ENCODE measurements at regions not wholly inside any gene's neighbourhood (a gene's known extent, or its start where the extent isn't known, plus 50 kb on each side); places are given as distances from the start of the nearest gene placed in this dataset.

- H3K27ac ChIP-seq (ENCODE audit: low read depth) = no peak overlapping the region
- H3K4me1 ChIP-seq (ENCODE audit: insufficient read depth) = no peaks in the 10 kb centered on the region
- no peaks in the 10 kb centered on the region for H3K36me3 ChIP-seq (ENCODE audit: insufficient read depth)
- no peak for DNase-seq (ENCODE audit: extremely low spot score)
- no peak overlapping the region for H3K4me3 ChIP-seq (ENCODE audit: low read depth, low read length)
- 67% methylated on average over 4 of the region's 4 CpGs for WGBS
These were observed 106.8 kb downstream of the SEMA6D start for GRCh38 chr15:47824147-47824546.

- no peak overlapping the region for H3K4me3 ChIP-seq (ENCODE audit: low read depth, low read length)
These were observed 112.4 kb downstream of the SEMA6D start for GRCh38 chr15:47829667-47830066.

GRCh38 chr15:47834093-47834492, 116.8 kb downstream of the SEMA6D start:
- 69% methylated on average over 1 of the region's 1 CpG for WGBS
- Histone ChIP-seq H3K4me1 (ENCODE audit: insufficient read depth) (no peaks in the 10 kb centered on the region), H3K36me3 (ENCODE audit: insufficient read depth) (no peaks in the 10 kb centered on the region), H3K27ac (ENCODE audit: low read depth) (no peak overlapping the region), H3K4me3 (ENCODE audit: low read depth, low read length) (no peak overlapping the region)
- DNase-seq (ENCODE audit: extremely low spot score) = no peak

More at GRCh38 chr15:47829667-47830066, 112.4 kb downstream of the SEMA6D start:
- no peak for DNase-seq (ENCODE audit: extremely low spot score)
- no peaks in the 10 kb centered on the region for H3K4me1 ChIP-seq (ENCODE audit: insufficient read depth)
- no peak overlapping the region for H3K27ac ChIP-seq (ENCODE audit: low read depth)
- H3K36me3 ChIP-seq (ENCODE audit: insufficient read depth) = no peaks in the 10 kb centered on the region
- 74% methylated on average over 1 of the region's 1 CpG for WGBS

GRCh38 chr15:47839233-47839825, 122.0 kb downstream of the SEMA6D start:
- Histone ChIP-seq H3K36me3 (ENCODE audit: insufficient read depth) (no peaks in the 10 kb centered on the region), H3K4me1 (ENCODE audit: insufficient read depth) (no peaks in the 10 kb centered on the region)
- WGBS = 66% methylated on average over 6 of the region's 6 CpGs

GRCh38 chr15:47843124-47843663, 125.9 kb downstream of the SEMA6D start:
- no peaks in the 10 kb centered on the region for H3K36me3 ChIP-seq (ENCODE audit: insufficient read depth)
- no peak overlapping the region for H3K27ac ChIP-seq (ENCODE audit: low read depth)
- DNase-seq (ENCODE audit: extremely low spot score) = no peak
- no peaks in the 10 kb centered on the region for H3K4me1 ChIP-seq (ENCODE audit: insufficient read depth)
- H3K4me3 ChIP-seq (ENCODE audit: low read depth, low read length) = no peak overlapping the region
- WGBS = 89% methylated on average over 4 of the region's 4 CpGs

More at GRCh38 chr15:47839233-47839825, 122.0 kb downstream of the SEMA6D start:
- no peak for DNase-seq (ENCODE audit: extremely low spot score)
- Histone ChIP-seq H3K4me3 (ENCODE audit: low read depth, low read length) (no peak overlapping the region), H3K27ac (ENCODE audit: low read depth) (no peak overlapping the region)

GRCh38 chr15:47844437-47844836, 127.1 kb downstream of the SEMA6D start:
- Histone ChIP-seq H3K4me1 (ENCODE audit: insufficient read depth) (no peaks in the 10 kb centered on the region), H3K4me3 (ENCODE audit: low read depth, low read length) (no peak overlapping the region), H3K36me3 (ENCODE audit: insufficient read depth) (no peaks in the 10 kb centered on the region), H3K27ac (ENCODE audit: low read depth) (no peak overlapping the region)
- DNase-seq (ENCODE audit: extremely low spot score) = no peak
- WGBS = 78% methylated on average over 2 of the region's 2 CpGs

GRCh38 chr15:47846128-47846868, 129.0 kb downstream of the SEMA6D start:
- WGBS = 64% methylated on average over 2 of the region's 2 CpGs
- H3K4me1 ChIP-seq (ENCODE audit: insufficient read depth) = no peaks in the 10 kb centered on the region

GRCh38 chr15:47846876-47847275, 129.6 kb downstream of the SEMA6D start:
- 75% methylated on average over 3 of the region's 3 CpGs for WGBS
- no peak for DNase-seq (ENCODE audit: extremely low spot score)
- H3K4me1 ChIP-seq (ENCODE audit: insufficient read depth) = no peaks in the 10 kb centered on the region
- no peaks in the 10 kb centered on the region for H3K36me3 ChIP-seq (ENCODE audit: insufficient read depth)
- H3K4me3 ChIP-seq (ENCODE audit: low read depth, low read length) = no peak overlapping the region
- no peak overlapping the region for H3K27ac ChIP-seq (ENCODE audit: low read depth)

More at GRCh38 chr15:47846128-47846868, 129.0 kb downstream of the SEMA6D start:
- Histone ChIP-seq H3K4me3 (ENCODE audit: low read depth, low read length) (no peak overlapping the region), H3K36me3 (ENCODE audit: insufficient read depth) (no peaks in the 10 kb centered on the region), H3K27ac (ENCODE audit: low read depth) (no peak overlapping the region)
- DNase-seq (ENCODE audit: extremely low spot score) = no peak

- DNase-seq (ENCODE audit: extremely low spot score) = no peak
- H3K27ac ChIP-seq (ENCODE audit: low read depth) = no peak overlapping the region
- no peak overlapping the region for H3K4me3 ChIP-seq (ENCODE audit: low read depth, low read length)
- H3K36me3 ChIP-seq (ENCODE audit: insufficient read depth) = no peaks in the 10 kb centered on the region
- 86% methylated on average over 5 of the region's 5 CpGs for WGBS
- no peaks in the 10 kb centered on the region for H3K4me1 ChIP-seq (ENCODE audit: insufficient read depth)
These were observed 138.8 kb downstream of the SEMA6D start for GRCh38 chr15:47856071-47856470.

- Histone ChIP-seq H3K4me3 (ENCODE audit: low read depth, low read length) (no peak overlapping the region), H3K36me3 (ENCODE audit: insufficient read depth) (no peaks in the 10 kb centered on the region), H3K27ac (ENCODE audit: low read depth) (no peak overlapping the region), H3K4me1 (ENCODE audit: insufficient read depth) (no peaks in the 10 kb centered on the region)
- WGBS = 90% methylated on average over 5 of the region's 5 CpGs
- no peak for DNase-seq (ENCODE audit: extremely low spot score)
These were observed 139.9 kb downstream of the SEMA6D start for GRCh38 chr15:47857014-47857775.

GRCh38 chr15:47857776-47858167, 140.5 kb downstream of the SEMA6D start:
- H3K27ac ChIP-seq (ENCODE audit: low read depth) = no peak overlapping the region
- no peak for DNase-seq (ENCODE audit: extremely low spot score)
- WGBS = 57% methylated on average over 3 of the region's 3 CpGs
- H3K4me3 ChIP-seq (ENCODE audit: low read depth, low read length) = no peak overlapping the region
- H3K36me3 ChIP-seq (ENCODE audit: insufficient read depth) = no peaks in the 10 kb centered on the region
- no peaks in the 10 kb centered on the region for H3K4me1 ChIP-seq (ENCODE audit: insufficient read depth)

- WGBS = 87% methylated on average over 10 of the region's 10 CpGs
- Histone ChIP-seq H3K4me1 (ENCODE audit: insufficient read depth) (no peaks in the 10 kb centered on the region), H3K4me3 (ENCODE audit: low read depth, low read length) (no peak overlapping the region), H3K27ac (ENCODE audit: low read depth) (no peak overlapping the region), H3K36me3 (ENCODE audit: insufficient read depth) (no peaks in the 10 kb centered on the region)
- no peak for DNase-seq (ENCODE audit: extremely low spot score)
These were observed 144.0 kb downstream of the SEMA6D start for GRCh38 chr15:47861111-47861903.

- DNase-seq (ENCODE audit: extremely low spot score) = no peak
- H3K27ac ChIP-seq (ENCODE audit: low read depth) = no peak overlapping the region
- H3K4me1 ChIP-seq (ENCODE audit: insufficient read depth) = no peaks in the 10 kb centered on the region
- WGBS = 84% methylated on average over 3 of the region's 3 CpGs
- H3K4me3 ChIP-seq (ENCODE audit: low read depth, low read length) = no peak overlapping the region
- no peaks in the 10 kb centered on the region for H3K36me3 ChIP-seq (ENCODE audit: insufficient read depth)
These were observed 145.1 kb downstream of the SEMA6D start for GRCh38 chr15:47862402-47862801.

All from urinary bladder (tissue), 3 donors.